HCEC 1CT (cell line): ENCODE measurements at regions not wholly inside any gene's neighbourhood (a gene's known extent, or its start where the extent isn't known, plus 50 kb on each side); places are given as distances from the start of the nearest gene placed in this dataset.
"Not testable (repeated sequence)": the region's sequence is repeated elsewhere in the genome, so short reads cannot be mapped to it uniquely, and the experiment has no call there.

Experiments
- DNase-seq: peaks from one replicate; pipeline ENCODE4 v3.0.0-alpha.2; 2017

GRCh38 chr13:42485272-42485671 lies 88.7 kb upstream of the TNFSF11 start:
- DNase-seq: no peak

DNA sequence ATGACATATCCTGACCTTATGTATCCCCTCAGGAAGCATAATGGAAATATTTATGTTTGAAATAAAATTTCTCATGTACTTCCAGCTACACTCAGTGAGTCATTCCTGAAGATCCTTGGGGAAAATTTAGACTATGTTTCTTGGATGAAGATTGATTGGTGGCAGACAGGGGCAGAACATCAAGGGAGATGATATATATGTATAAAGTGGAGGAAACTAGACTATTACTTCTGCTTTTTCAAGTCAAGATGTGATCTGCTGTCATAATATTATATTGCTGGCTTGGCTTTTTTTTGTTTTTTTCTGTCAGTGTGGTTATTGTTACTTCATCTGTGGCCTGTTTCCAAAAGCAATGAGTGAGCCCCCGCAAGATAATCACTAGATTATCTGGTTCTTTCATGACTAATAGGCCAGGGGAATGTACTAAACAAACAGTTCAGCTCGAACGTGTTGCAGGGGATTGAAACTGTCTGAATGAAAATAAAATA lies 87.2 kb upstream of the TNFSF11 start:
- DNase-seq: peak; percentile 93

GRCh38 chr13:42487221-42487620 lies 86.7 kb upstream of the TNFSF11 start:
- DNase-seq: no peak

DNA sequence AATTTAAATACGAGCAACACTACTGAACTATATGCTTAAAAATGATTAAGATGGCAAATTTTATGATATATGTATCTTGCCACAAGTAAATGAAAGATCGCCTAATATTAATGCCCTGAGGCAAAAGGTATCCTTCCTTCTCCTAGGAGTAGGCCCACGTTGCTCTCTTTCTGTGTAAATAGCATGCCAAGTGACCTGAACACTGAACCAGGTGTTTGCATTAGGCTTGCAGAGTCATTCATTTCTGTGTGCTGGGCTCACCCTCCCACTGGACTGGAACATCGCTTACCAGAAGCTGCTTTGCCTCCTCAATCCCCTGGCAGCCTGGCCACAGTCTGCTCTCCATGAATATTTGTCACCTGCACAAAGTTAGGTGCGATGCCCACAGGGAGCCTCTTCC lies 83.3 kb upstream of the TNFSF11 start:
- no peak for DNase-seq

DNA sequence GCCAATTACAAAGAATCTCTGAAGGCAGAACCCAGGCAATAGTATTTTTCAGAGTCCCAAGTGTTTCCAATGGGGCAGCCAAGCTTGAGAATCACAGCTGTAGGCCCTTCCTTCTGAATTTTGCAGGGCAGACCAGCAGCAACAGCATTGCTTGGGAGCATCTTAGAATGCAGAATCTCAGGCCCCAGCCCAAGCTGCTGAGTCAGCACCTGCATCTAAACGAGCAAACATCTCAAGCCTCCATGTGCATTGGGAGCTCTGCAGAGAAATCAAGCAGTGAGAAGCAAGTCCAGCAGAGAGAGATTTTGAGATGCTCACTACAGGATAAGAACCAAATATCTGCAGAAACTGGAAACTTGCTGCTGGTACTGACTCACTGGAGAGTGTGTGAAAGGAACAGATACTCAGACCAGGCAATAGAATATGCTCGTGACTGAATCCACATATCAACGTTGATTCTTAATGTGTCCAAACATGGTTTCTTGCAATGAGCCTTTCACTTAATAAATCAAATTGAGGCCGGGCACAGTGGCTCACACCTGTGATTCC lies 81.5 kb upstream of the TNFSF11 start:
- DNase-seq: no peak

DNA sequence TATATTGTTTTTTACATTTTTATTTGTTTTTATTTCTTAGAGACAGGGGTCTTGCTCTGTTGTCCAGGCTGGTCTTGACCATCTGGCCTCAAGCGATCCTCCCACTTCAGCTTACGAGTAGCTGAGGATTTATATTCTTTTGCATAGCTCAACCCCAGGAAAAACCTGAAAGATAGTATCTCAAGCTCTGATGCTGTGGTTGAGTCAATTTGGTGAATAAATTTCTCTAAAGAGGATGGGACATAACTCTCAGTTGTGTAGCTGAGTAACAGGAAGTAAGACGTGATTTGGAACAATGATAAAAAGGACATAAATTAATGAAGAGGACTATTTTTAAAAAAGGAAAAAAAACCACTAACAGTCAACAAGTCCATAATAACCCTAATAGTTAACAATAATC lies 79.8 kb upstream of the TNFSF11 start:
- DNase-seq: no peak

- DNase-seq: no peak
Measured at GRCh38 chr13:42495255-42495654, 78.7 kb upstream of the TNFSF11 start.

- DNase-seq: no peak
Measured at GRCh38 chr13:42495751-42496150, 78.2 kb upstream of the TNFSF11 start.

DNA sequence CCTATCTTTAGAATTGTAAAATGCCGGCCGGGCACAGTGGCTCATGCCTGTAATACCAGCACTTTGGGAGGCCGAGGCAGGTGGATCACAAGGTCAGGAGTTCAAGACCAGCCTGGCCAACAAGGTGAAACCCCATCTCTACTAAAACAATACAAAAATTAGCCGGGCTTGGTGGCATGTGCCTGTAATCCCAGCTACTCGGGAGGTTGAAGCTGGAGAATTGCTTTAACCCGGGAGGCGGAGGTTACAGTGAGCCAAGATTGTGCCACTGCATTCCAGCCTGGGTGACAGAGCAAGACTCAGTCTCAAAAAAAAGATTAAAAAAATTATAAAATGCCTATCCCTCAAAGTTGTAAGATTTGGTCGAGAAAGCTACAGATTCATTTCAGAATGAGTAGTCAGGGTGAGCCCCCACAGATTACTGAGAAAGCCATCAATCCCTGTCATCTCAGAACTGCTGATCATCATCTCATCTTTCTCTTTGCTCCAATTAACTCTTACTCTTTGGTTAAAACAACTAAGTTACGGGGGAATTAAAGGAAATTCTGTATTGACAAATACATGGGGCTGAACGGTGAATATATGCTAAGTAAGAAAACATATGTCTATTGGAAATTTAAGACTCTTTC lies 76.9 kb upstream of the TNFSF11 start:
- DNase-seq: not testable (repeated sequence)

DNA sequence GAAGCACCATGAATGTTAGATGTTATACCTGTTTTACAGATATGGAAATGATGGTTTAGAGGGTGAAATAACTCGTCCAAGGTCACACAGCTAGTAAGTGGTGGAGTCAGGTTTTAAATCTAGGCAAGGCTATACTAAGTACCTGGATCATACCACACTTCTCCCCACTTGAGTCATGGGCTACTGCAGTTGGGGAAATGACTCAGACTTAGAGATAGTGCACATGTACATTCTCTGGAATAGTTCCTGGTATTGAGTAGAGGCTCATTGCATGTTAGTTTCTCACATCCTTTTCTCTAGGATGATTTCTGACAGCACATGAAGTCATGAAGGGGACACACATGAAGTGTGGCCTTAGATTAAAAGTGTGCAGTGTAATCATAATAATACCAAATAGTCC lies 76.2 kb upstream of the TNFSF11 start:
- peak; percentile 61 for DNase-seq

DNA sequence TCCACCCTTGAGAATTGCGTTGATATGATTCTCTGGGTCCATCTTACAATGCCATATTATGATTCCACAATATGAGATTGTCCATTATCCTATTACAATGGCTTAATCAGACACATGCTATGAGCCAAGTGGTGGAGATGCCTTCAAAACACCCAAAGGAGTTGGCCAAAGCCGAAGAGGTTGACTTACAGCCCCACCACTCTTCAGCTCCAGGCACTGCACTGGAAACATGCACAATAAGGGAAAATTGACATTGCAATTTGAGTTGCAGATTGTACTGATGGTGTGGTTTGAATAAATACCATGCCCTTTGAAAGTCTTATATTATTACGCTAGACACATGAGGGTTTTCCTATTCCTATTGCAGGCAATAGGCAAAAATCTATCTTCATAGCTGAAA lies 75.4 kb upstream of the TNFSF11 start:
- no peak for DNase-seq
